GM19397 (cell line): ENCODE measurements at regions not wholly inside any gene's neighbourhood (a gene's known extent, or its start where the extent isn't known, plus 50 kb on each side); places are given as distances from the start of the nearest gene placed in this dataset.

Experiments used
- ATAC-seq: cut with Tn5 transposase; IDR thresholded peaks from one replicate; pipeline ENCODE4 v1.9.1; 2021; ENCODE audit warnings: mild to moderate bottlenecking, moderate library complexity; ENCODE audit not compliant: unreplicated experiment

DNA sequence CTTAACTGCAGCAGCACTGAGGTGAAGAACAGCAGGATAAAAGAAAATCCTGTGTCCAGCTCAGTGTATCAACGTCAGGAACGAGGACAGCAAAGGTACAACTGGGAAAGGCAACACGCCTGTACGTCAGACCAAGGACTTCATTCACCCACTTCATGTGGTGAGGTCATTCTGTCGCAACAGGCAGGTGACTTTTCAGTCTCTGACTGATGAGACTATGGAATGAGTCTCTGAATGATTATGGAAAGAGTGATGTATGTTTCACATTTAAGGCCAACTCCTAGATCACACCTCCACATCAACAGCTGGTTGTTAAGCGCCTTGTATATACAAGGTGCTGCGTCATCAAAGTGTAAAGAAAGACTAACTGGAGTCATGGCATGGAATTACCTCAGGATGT is 297.6 kb upstream of the SP8 start:
- ATAC-seq = no peak

DNA sequence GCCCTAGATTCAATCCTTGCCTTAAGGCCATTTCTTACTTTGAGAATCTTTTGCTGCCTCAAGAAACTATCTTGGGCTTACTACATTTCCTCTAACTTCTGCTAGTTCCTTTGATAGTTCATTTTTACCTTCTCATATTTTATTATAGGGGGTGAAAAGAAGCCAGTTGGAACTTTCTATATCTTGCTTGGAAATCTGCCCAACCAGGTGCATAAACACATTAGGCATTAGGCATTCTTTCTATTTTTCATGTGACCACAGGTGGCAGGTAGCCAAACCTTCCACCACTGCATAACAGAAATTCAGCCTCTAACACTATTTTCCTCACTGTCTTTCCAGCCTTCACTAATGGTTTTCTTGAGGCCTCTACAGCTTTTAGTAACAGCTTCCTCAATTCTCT is 300.0 kb upstream of the SP8 start:
- no peak for ATAC-seq

DNA sequence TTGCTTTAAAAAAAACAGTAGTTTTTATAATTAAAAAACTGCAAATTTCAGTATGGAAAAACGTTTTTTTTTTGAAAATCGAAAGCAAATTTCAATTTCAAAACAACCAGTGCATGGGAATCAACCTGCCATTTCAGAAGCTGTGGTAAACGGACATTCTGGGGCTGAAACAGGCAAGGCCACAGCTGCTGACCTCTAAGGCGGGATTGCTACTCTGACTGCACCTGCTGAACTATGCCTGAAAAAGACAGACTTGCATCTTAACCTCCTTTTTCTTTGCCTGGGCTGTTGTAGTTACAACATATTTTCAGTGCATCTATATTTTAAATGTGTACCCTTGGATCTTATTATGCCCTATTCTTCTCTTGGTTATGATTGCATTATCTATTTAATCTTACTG is 303.0 kb upstream of the SP8 start:
- ATAC-seq = no peak

DNA sequence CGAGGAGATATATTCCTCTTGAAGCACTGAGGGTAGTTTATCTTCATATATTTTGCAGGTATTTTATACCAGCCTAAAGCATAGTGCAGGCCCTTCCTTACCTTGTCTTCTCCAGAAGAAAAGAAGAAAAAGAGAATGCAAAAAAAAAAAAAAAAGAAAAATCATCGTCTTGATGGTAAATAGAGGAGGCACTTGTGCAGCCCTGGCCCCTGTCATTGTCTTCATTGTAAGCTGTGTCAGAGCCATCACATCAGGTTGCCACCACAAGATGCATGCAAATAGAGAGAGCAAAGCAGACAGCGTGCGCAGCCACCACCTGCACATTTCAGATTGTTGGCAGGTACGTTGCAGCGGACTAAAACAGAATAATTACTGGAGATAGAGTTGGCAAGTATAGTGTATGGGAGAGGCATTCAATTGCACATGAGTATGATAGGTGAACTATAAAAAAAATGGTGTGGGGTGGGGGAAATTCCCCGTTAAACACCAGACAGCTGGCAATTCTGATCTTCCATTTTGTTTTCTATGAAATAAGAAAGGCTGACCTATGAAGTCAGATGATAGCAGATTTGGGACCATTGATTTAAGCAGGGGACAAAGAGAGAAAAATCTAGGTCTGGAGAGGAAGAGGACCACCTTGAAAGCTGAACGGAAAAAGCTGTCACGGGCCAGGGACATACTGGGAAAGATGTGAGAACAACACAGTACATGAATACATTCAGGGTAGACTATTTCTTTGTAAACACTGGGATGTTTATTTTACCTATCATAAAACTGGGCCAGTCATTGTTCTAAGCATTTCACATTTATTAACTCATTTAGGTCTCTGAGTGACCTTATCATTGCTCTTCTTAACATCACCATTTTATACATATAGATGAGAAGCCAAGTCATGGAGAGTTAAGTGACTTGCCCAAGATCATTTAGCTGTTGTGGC is 306.3 kb upstream of the SP8 start:
- ATAC-seq = no peak

DNA sequence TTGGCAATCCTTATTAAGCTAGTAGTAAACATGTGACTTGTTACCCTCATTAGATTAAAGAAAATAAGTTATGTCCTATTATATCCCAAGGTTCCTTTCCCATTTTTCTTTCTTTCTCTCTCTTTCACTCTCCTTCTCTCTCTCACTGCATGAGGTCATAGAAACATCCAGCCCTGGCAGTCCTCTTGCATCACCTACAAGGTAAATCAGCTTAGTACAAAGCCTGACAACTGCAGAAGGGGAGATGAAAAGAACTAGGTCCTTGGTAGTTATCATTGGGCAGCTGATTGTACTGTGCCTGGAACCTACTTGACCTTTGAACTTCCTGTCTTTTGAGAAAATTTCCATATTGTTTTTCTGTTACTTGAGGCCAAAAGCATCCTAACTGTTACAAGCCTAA is 307.9 kb upstream of the SP8 start:
- ATAC-seq = no peak

DNA sequence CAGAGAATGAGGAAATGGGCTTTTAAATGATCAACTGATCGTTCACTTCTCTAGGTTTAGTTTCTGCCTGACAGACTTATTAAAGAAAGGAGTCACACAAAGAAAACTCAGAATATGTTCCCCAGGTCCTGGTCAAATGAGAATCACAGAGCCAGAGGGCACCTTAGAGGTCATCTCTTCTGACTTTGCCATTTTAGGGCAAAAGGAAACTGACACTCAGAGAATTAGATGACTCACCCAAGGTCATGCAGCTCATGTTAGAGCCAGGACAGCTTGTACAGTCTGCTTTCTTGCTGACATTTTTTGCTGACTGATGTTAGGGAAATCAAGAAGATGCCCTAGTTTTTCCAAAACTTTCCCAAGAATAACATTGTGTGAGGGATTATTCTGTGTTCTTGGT is 312.7 kb upstream of the SP8 start:
- no peak for ATAC-seq

DNA sequence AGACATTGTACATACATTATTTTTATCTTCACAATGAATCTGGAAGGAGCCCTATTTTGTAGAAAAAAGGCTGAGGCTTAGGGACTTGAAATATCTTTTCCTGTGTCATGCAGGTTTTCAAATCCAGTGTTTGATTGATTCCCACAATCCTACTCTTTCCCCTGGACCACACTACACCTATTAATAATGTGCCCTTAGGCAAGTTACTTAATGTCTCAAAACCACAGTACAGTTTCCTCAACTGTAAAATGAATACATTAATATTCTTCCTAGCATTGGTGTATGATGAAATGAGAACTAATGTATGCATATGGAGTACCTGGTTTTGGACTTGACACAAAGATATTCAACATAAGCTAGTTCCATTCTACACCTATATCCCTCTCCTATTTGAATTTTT is 313.3 kb upstream of the SP8 start:
- ATAC-seq = no peak

DNA sequence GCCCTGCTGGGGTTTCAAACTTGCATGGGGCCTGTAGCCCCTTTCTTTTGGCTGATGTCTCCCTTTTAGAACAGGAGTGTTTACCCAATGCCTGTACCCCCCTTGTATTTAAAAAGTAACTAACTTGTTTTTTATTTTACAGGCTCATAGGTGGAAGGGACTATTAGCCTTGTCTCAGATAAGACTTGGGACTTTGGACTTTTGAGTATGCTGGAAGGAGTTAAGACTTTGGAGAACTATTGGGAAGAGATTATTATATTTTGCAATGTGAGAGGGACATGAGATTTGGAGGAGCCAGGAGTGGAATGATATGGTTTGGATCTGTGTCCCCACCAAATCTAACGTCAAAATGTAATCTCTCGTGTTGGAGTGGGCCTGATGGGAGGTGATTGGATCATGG is 314.9 kb upstream of the SP8 start:
- no peak for ATAC-seq

DNA sequence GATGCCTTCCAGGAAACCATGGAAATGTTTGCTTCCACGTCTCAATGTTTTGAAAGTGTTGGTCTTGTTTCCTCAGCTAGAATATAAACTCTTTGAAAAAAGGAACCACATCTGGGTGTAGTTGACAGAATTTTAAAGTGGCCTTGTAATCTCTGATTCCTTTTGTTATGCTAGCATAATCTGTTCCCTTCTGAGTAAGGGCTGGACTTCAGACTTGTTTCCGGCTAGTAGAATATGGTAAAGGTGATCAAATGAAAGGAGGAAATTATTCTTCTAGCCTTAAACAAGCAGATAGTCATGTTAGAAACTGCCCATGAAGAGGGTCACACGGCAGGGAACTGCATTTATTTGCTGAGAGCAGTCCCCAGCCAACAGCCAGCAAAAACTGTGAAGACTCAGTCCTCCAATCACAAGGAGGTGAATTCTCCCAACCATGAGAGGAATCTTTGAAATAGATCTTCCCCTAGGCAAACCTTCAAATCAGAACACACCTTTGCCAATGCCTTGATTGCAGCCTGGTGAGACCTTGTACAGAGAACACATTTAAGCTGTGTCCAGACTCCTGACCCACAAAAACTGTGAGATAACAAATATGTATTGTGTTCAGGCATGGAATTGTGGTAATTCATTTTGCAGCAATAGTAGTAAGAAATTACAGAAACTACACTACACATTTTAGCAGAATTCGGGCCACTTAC is 316.9 kb upstream of the SP8 start:
- no peak for ATAC-seq

DNA sequence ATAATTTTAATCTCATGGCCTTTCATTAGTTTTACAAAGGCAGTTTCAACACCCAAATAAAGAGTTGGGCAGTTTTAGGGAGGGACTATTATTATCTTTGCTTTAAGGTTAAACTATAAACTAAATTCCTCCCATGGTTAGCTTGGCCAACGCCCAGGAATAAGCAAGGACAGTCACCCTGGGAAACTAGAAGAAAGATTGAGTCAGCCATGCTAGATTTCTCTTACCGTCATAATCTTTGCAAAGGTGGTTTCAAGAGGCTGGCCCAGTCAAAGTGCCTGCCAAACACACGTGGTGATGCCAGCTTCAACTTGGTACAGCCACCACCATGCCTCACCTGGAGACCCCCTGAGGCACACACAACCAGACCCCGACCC is 317.4 kb upstream of the SP8 start:
- ATAC-seq = no peak

DNA sequence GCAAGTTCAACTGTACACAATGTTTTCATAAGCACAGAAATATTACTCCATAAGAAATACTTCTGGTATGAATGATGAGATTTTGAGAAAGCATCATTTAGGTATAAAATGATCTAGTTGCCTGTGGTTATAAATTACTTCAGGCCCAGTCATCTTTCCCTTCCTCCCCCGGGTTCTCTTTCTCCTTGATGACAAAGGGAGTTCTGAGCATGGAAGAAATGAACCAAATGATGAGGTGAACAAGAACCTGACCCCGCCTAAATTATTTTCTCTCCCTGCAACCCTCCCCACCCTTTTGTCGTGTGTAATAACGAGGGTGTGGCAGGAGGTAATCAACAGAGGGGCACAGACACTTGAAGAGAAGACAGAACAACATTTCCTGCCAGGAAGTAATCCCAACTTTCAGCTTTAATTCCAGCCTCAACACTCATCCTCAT is 319.6 kb upstream of the SP8 start:
- ATAC-seq = no peak

DNA sequence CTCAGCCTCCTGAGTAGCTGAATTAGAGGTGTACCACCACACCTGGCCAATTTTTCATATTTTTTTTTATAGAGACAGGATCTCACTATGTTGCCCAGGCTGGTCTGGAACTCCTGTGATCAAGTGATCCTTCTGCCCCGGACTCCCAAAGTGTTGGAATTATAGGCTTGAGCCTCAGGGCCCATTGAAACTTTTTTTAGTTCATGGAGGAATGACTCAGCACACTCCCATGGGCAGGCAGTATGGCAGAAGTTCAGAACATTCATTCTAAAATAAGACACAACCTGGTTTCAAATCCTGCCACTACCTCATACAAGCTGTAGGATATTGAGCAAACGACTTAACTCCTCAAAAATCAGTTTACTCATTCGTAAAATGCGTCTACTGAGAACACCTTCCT is 320.4 kb upstream of the SP8 start:
- ATAC-seq = no peak

DNA sequence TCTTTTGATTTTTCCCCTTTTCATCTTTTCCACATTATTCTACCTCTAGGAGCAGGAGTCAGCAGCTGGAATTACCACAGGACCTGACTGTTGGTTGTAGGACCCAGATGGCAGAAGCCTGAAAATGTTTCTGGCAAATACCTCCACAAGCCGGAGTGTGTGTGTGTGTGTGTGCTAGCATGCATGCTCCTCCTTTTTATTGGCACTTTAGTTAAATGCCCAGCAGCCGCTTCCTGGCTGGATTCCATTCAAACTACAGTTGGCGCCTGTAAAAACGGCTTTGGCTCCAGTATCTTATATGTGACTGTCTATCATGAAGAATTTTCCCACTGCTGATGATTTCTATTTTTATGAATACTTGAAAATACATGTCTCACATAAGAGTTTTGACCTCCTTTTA is 319.7 kb upstream of the SP4 start:
- ATAC-seq = no peak

DNA sequence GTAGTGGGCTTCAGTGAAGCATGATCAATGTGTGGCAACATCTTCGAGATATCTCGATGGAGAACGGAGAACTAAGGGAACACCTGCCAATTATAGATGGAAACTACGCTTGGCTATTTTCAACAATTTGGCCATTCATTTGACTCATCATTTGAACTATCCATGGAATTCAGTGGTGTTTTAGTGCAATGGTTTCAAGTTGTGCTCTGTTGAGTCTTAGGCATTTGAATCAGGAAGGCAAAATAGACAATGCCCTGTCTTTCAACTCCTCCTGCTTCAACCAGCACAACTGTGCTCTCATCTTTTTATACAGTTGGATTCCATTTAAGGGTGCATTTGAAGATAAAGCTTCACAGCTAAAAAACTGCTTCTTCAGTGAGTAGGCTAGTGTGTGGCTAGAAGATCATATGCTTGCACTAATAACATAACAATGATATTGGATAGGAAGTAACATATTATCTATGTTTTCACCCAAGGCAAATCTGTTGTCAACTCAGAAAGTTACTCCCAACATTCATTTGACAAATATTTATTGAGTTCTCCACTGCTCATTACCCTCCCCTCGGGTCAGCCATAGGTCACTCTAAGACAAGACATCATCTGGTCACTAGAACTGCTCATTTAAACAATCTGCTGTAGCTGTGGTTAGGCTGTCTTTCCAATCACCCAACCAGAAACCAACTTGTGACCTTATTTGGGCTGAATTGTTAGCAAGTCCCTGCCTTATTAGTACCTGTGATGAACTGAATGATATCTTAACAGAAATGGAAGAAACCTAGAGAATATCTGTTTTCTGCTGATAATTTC is 314.1 kb upstream of the SP4 start:
- no peak for ATAC-seq

DNA sequence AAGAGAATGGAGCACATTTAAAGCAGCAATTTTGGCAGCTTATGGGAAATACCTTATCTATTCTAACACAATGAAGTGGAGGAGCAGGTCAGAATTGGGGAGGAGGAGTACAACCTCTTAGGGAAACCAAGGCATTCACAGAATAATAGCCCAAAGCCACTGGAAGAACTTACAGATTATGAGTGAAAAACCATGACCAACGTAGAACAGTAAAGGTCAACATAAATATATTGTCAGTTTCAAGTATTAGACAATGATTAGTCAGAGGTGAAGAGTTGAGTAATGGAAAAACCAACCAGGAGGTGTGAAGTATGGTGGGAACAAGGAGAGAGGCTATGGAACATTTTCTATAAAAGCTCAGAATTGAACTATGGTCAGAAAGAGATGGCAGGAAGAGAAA is 304.3 kb upstream of the SP4 start:
- no peak for ATAC-seq

DNA sequence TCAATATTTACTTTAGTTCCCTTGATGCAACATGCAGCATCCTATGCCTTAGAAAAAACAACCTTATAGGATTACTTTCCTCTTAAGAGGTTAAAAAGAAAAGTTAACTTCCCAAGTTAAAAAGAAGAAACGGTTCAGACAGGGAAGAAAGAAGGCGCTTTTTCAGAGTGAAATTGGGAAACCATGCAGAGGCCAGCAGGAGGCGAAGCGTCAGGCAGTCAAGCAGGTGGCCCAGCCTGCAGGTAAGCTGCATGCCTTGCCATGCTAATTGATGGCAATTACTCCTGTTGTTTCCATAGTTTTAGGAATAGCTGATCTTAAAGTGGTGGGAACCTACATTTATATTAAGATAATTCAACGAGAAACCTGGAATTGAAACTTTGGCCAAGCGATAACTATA is 302.6 kb upstream of the SP4 start:
- no peak for ATAC-seq

DNA sequence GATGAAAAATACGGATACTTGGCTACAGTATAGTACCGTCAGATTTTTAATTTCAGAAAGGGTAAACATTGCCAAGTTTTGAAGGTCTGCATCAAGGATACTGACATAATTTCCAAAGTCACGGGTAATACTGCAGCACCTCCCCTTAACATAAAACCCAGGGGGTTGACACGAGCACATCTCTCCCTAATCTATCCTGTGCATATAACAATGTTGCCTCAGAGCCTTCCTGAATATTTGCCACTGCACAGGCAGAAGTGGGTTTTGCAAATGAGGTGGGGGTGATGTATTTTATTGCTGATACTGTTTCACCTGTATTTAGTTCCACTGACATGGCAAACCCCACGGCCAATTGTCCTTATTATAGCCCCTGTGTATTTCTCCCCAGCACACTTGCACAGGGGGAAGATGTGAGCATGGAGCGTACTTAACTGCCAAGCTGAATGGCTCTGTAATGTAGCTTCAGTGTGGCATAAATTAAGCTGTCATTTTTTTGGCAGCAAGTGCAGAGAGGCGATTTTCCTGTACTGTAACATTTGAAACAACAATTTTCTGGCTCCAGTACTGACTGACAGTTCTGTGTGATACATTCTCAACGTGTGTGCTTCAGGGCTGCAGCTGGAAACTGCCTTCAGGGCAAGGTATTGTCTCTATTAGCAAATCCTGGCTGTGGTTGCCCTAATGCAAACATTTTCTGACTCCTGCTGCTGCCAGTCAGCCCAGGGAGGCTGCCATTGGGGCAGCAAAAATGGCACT is 299.6 kb upstream of the SP4 start:
- no peak for ATAC-seq

DNA sequence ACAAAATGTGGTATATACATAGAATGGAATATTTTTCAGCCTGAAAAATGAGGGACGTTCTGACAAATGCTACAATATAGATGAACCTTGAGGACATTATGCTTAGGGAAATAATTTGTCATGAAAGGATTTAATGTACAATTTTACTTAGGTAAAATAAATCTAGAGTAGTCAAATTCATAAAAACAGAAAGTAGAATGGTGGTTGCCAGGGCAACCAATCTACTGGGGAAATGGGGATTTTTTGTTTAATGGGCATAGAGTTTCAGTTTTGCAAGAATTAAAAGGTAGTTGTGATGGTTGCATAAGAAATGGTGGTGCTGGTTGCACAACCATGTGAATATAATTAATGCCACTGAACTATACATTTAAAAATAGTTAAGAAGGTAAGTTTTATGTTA is 296.0 kb upstream of the SP4 start:
- ATAC-seq = no peak

DNA sequence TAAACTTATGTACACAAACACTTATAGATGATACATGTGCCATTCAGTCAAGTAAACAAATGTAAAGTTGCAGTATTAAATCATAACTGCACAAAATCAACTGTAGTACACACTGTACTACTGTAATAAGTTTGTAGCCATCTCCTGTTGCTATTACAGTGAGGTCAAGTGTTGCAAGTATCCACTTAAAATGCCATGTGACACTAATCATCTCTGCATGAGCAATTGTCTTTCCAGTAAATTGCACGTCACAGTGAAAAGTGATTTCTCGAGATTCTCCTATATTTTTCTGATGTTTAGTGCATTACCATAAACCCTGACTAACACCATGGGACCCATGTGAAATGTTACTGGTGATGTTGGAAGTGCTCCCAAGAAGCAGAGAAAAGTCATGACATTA is 293.3 kb upstream of the SP4 start:
- ATAC-seq = no peak

DNA sequence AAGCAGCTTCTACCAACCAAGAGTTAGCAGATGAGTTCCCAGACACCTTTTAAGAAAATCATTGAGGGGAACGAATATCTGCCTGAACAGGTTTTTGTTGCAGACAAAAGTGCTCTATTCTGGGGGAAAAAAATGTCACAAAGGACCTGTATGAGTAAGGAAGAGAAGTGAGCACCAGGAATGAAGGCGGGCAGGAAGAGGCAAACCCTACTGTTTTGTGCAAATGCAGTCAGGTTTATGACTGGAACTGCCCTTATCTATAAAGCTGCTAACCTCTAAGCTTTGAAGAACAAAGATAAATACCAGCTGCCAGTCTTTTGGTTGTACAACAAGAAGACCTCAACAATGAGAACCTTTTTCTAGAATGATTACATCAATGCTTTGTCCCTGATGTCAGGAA is 292.4 kb upstream of the SP4 start:
- no peak for ATAC-seq

DNA sequence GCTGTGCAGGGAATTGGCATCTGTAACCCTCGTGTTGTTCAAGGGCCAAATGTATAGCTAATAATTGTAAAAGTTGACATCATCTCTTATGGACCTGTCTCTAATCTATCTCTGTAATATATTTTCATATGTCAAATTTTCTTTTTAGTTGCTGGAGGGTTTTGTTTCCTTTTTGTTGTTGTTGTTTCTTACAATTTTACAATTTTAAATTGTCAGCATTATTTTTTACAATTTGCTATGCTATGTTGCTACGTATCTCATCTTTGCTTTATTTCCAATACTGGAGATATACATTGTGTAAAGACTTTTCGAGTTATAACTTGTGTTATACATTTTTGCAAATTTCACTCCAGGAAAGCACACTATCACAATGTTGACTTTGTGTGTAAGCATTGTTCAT is 290.2 kb upstream of the SP4 start:
- ATAC-seq = no peak
